Osteocyte (in vitro differentiated cells): ENCODE measurements at regions not wholly inside any gene's neighbourhood (a gene's known extent, or its start where the extent isn't known, plus 50 kb on each side); places are given as distances from the start of the nearest gene placed in this dataset.

Source experiments
- DNase-seq: peaks from one replicate; pipeline ENCODE4 v3.0.0; 2021; ENCODE audit warnings: mixed read lengths; ENCODE audit not compliant: unreplicated experiment; ENCODE audit errors: extremely low spot score
- H3K27ac Mint-ChIP-seq: one replicate; pipeline ENCODE4 v1.8.0; 2021; ENCODE audit warnings: mild to moderate bottlenecking, mixed read lengths; ENCODE audit not compliant: unreplicated experiment
- H3K27me3 Mint-ChIP-seq: one replicate; pipeline ENCODE4 v1.8.0; 2021; ENCODE audit warnings: mixed read lengths; ENCODE audit not compliant: unreplicated experiment
- H3K36me3 Mint-ChIP-seq: one replicate; pipeline ENCODE4 v1.8.0; 2021; ENCODE audit warnings: mixed read lengths; ENCODE audit not compliant: unreplicated experiment
- H3K4me1 Mint-ChIP-seq: one replicate; pipeline ENCODE4 v1.8.0; 2021; ENCODE audit warnings: mixed read lengths; ENCODE audit not compliant: unreplicated experiment
- H3K4me3 Mint-ChIP-seq: one replicate; pipeline ENCODE4 v1.8.0; 2021; ENCODE audit warnings: mild to moderate bottlenecking, moderate library complexity, mixed read lengths; ENCODE audit not compliant: unreplicated experiment
- H3K9me3 Mint-ChIP-seq: one replicate; pipeline ENCODE4 v1.8.0; 2021; ENCODE audit warnings: mixed read lengths; ENCODE audit not compliant: unreplicated experiment
- TF ChIP-seq, protein P1 (sequence below): fragments of 200-600 bp; sonication (generic); IDR thresholded peaks from 2 replicates; pipeline ENCODE4 v1.5.0; 2021; ENCODE audit warnings: antibody characterized with exemption, mild to moderate bottlenecking, moderate library complexity

GRCh38 chr2:114156366-114157056, 266.6 kb downstream of the ACTR3 start:
- TF ChIP-seq, protein P1, sequence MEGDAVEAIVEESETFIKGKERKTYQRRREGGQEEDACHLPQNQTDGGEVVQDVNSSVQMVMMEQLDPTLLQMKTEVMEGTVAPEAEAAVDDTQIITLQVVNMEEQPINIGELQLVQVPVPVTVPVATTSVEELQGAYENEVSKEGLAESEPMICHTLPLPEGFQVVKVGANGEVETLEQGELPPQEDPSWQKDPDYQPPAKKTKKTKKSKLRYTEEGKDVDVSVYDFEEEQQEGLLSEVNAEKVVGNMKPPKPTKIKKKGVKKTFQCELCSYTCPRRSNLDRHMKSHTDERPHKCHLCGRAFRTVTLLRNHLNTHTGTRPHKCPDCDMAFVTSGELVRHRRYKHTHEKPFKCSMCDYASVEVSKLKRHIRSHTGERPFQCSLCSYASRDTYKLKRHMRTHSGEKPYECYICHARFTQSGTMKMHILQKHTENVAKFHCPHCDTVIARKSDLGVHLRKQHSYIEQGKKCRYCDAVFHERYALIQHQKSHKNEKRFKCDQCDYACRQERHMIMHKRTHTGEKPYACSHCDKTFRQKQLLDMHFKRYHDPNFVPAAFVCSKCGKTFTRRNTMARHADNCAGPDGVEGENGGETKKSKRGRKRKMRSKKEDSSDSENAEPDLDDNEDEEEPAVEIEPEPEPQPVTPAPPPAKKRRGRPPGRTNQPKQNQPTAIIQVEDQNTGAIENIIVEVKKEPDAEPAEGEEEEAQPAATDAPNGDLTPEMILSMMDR = no peak
- no peak for DNase-seq
- Mint-ChIP-seq H3K4me1 (no peaks in the 10 kb centered on the region), H3K4me3 (no peak overlapping the region), H3K36me3 (no peaks in the 10 kb centered on the region), H3K27me3 (no peaks in the 10 kb centered on the region), H3K9me3 (peaks cover 3% of the 10 kb centered on the region), H3K27ac (no peak overlapping the region)

- no peak overlapping the region for H3K27ac Mint-ChIP-seq
- TF ChIP-seq, protein P1 = no peak
These were observed 267.1 kb downstream of the ACTR3 start for GRCh38 chr2:114157057-114157385.

DNA sequence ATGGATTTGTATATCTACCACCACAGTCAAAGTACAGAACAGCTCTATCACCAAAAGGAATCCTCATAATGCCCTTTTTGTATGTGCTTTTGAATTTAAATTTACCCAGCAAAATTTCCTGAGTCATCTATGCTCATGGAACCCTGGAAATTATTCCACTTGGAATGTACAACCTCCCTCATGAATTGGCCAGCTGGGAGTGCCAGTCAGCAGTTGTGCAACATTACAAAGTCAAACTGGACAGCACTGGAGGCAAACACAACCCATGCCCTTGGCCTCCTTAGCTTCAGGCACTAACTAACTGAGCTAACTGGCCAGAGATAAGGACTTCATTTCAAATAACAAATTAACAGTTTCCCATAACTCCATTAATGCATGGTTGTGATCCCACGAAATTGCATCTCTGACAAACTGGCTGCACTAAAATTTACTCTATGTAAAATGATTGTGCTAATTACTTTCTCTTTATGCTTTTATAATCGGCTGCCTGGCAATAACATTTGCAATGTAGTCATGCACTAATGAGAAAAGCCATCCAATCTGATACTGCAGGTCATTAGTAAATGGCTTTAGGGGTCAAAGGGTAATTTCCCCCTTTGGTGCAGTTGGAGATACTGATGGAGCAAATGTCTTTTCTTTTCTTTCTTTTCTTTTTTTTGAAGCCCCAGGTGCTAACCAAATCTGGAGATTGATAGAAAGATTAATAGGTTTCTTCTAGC, 270.5 kb downstream of the ACTR3 start:
- Mint-ChIP-seq H3K4me3 (no peak overlapping the region), H3K27ac (no peak overlapping the region), H3K27me3 (no peaks in the 10 kb centered on the region), H3K9me3 (no peaks in the 10 kb centered on the region), H3K4me1 (no peaks in the 10 kb centered on the region), H3K36me3 (no peaks in the 10 kb centered on the region)
- TF ChIP-seq, protein P1 = no peak
- no peak for DNase-seq

More at GRCh38 chr2:114157057-114157385, 267.1 kb downstream of the ACTR3 start:
- no peaks in the 10 kb centered on the region for H3K36me3 Mint-ChIP-seq
- no peaks in the 10 kb centered on the region for H3K27me3 Mint-ChIP-seq
- no peaks in the 10 kb centered on the region for H3K4me1 Mint-ChIP-seq
- H3K9me3 Mint-ChIP-seq = no peaks in the 10 kb centered on the region
- DNase-seq = no peak
- no peak overlapping the region for H3K4me3 Mint-ChIP-seq

DNA sequence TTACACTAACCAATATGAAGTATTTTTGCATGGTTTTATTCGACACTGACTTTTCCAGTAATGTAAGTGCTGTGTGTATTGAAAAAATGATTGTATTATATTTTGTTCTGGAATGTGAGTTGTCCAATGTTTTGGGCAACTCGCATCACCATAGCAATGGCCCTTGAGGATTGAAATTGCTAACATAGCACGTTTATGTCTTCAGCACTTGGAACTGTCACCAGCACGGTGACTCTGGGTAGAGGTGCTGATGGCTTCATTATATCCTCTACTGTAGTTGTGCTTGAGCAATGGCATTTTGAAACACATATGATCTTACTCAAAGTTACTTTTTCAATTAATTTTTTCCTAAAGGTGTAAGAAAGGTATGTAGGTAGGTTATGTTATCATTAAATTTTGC, 271.5 kb downstream of the ACTR3 start:
- Mint-ChIP-seq H3K27me3 (no peaks in the 10 kb centered on the region), H3K9me3 (no peaks in the 10 kb centered on the region), H3K27ac (no peak overlapping the region), H3K4me3 (no peak overlapping the region), H3K36me3 (no peaks in the 10 kb centered on the region), H3K4me1 (no peaks in the 10 kb centered on the region)
- no peak for DNase-seq
- TF ChIP-seq, protein P1 = no peak

- Mint-ChIP-seq H3K27me3 (no peaks in the 10 kb centered on the region), H3K4me1 (no peaks in the 10 kb centered on the region), H3K9me3 (no peaks in the 10 kb centered on the region), H3K4me3 (no peak overlapping the region), H3K36me3 (no peaks in the 10 kb centered on the region), H3K27ac (no peak overlapping the region)
- no peak for DNase-seq
- TF ChIP-seq, protein P1 = no peak
These were observed 274.6 kb upstream of the DPP10 start for GRCh38 chr2:114167799-114168198.
